GM12878 (cell line): ENCODE measurements at regions not wholly inside any gene's neighbourhood (a gene's known extent, or its start where the extent isn't known, plus 50 kb on each side); places are given as distances from the start of the nearest gene placed in this dataset.

ENCODE experiments used
- ATAC-seq: fragments of 200-7000 bp; cut with Tn5 transposase; 3 replicates; pipeline ENCODE4 v1.9.1; 2020; ENCODE audit warnings: mild to moderate bottlenecking, moderate library complexity
- BruUV-seq: library from RNA; stranded (reverse); fragments of 400-500 nt; replicated peaks from 2 replicates; lab custom pipeline; 2021; lab: Mats Ljungman, UMichigan
- CTCF ChIA-PET: fragments of 300-600 bp; sonication (Branson Sonifier 250); formaldehyde crosslinking; extraction: SDS; loops from one replicate; lab custom pipeline; 2021; ENCODE audit warnings: inconsistent platforms; lab: Yijun Ruan, JAX
- POLR2A ChIA-PET: fragments of 350-600 bp; formaldehyde crosslinking; extraction: SDS; loops from one replicate; lab custom pipeline; 2021; ENCODE audit warnings: inconsistent platforms; lab: Charles Lee
- RAD21 ChIA-PET: fragments of 300-600 bp; sonication (Branson Sonifier 250); formaldehyde crosslinking; loops from one replicate; lab custom pipeline; 2023; ENCODE audit warnings: antibody characterized with exemption; ENCODE audit not compliant: unreplicated experiment; lab: Charles Lee
- SMC1A ChIA-PET: fragments of 300-600 bp; sonication (Branson Sonifier 250); formaldehyde crosslinking; loops from one replicate; lab custom pipeline; 2023; ENCODE audit not compliant: unreplicated experiment, uncharacterized antibody; lab: Charles Lee
- DNase-seq: peaks from one replicate; pipeline ENCODE4 v3.0.0-alpha.2; 2011; ENCODE audit warnings: low read depth, low spot score
- FAIRE-seq: peaks from 3 replicates; lab custom pipeline; 2011; peaks lifted over from hg19 to GRCh38; lab: Jason Lieb, UNC
- H2AFZ ChIP-seq: 2 replicates; pipeline ENCODE4 v1.6.0; 2011; ENCODE audit warnings: low read depth, low read length, control low read depth; ENCODE audit not compliant: control insufficient read depth
- H3K27ac ChIP-seq: 2 replicates; pipeline ENCODE4 v1.5.1; 2011; ENCODE audit warnings: control low read depth; ENCODE audit not compliant: control insufficient read depth, insufficient read depth
- H3K27me3 ChIP-seq, 2 experiments: replicated peaks in 1 of 2; 2 replicates each; pipeline versions ENCODE4 v1.6.0 to v1.6.1; 2011; ENCODE audit warnings: low read length in 1 of 2; ENCODE audit not compliant: control insufficient read depth in 2 of 2, insufficient read depth in 2 of 2
- H3K36me3 ChIP-seq, 2 experiments: 2 replicates each; pipeline ENCODE4 v1.5.1; 2011; ENCODE audit warnings: low read length in 1 of 2; ENCODE audit not compliant: control insufficient read depth in 2 of 2, insufficient read depth in 2 of 2
- H3K4me1 ChIP-seq: 2 replicates; pipeline ENCODE4 v1.6.1; 2011; ENCODE audit warnings: mild to moderate bottlenecking, low read length, moderate library complexity, mixed read lengths; ENCODE audit not compliant: control insufficient read depth, insufficient read depth
- H3K4me2 ChIP-seq: 2 replicates; pipeline ENCODE4 v1.6.0; 2011; ENCODE audit warnings: control low read depth; ENCODE audit not compliant: control insufficient read depth, insufficient read depth
- H3K4me3 ChIP-seq: fragments of 200-600 bp; sonication (generic); 2 replicates; pipeline ENCODE4 v1.5.1; 2016
- H3K79me2 ChIP-seq: 2 replicates; pipeline ENCODE4 v1.6.0; 2011; ENCODE audit warnings: low read length; ENCODE audit not compliant: control insufficient read depth, insufficient read depth
- H3K9ac ChIP-seq: 2 replicates; pipeline ENCODE4 v1.8.0; 2011; ENCODE audit warnings: low read length, control low read depth, mixed read lengths; ENCODE audit not compliant: control insufficient read depth, insufficient read depth
- H3K9me3 ChIP-seq: replicated peaks from 3 replicates; pipeline ENCODE4 v1.5.1; 2011; ENCODE audit warnings: mild to moderate bottlenecking, low read length; ENCODE audit not compliant: control insufficient read depth, insufficient read depth
- H4K20me1 ChIP-seq: 2 replicates; pipeline ENCODE4 v1.6.0; 2011; ENCODE audit not compliant: control insufficient read depth, insufficient read depth
- CHD4 ChIP-seq: fragments of 200-600 bp; sonication (generic); IDR thresholded peaks from 2 replicates; pipeline ENCODE4 v1.6.1; 2016; ENCODE audit warnings: mild to moderate bottlenecking
- JUND ChIP-seq: IDR thresholded peaks from 2 replicates; pipeline ENCODE4 v1.6.1; 2012; ENCODE audit warnings: low read depth, mild to moderate bottlenecking, low read length, improper control_type of control experiment, moderate library complexity
- MTA3 ChIP-seq: IDR thresholded peaks from 2 replicates; pipeline ENCODE4 v1.6.1; 2012; ENCODE audit warnings: low read length, inconsistent platforms, borderline replicate concordance
- PAX8 ChIP-seq: fragments of 450-650 bp; IDR thresholded peaks from 2 replicates; pipeline ENCODE4 v1.6.1; 2017; ENCODE audit warnings: mild to moderate bottlenecking, moderate library complexity
- RELA ChIP-seq: fragments of 450-650 bp; IDR thresholded peaks from 2 replicates; pipeline ENCODE4 v1.8.0; 2014; ENCODE audit warnings: borderline replicate concordance; ENCODE audit not compliant: partially characterized antibody
- SREBF2 ChIP-seq: IDR thresholded peaks from 2 replicates; pipeline ENCODE4 v1.6.1; 2012; ENCODE audit warnings: mild to moderate bottlenecking, low read length
- SUPT20H ChIP-seq: IDR thresholded peaks from 2 replicates; pipeline ENCODE4 v1.6.1; 2011; ENCODE audit warnings: low read depth, mild to moderate bottlenecking, low read length, moderate library complexity, borderline replicate concordance; ENCODE audit not compliant: control insufficient read depth
- TCF12 ChIP-seq: IDR thresholded peaks from 2 replicates; pipeline ENCODE4 v1.6.1; 2011; ENCODE audit warnings: low read depth, mild to moderate bottlenecking, low read length
- ZNF384 ChIP-seq: IDR thresholded peaks from 2 replicates; pipeline ENCODE4 v1.6.1; 2012; ENCODE audit warnings: low read depth, mild to moderate bottlenecking, low read length, improper control_type of control experiment, borderline replicate concordance
- WGBS: methylation state at CpG from one replicate; pipeline ENCODE4 v1.1.6; 2016; ENCODE audit warnings: low lambda C conversion rate; ENCODE audit not compliant: insufficient replicate concordance, insufficient coverage; ENCODE audit errors: missing lambda C conversion rate; 5-methylcytosine and 5-hydroxymethylcytosine counted together
- in situ Hi-C: fragments of 300-500 bp; cut with MboI; formaldehyde crosslinking; loops from 9 replicates; pipeline ENCODE4 v1.14.3; 2018; ENCODE audit warnings: mixed read lengths
- intact Hi-C: fragments of 100-400 bp; cut with micrococcal nuclease; formaldehyde crosslinking; loops from one replicate; pipeline ENCODE4 v1.14.2; 2022; ENCODE audit not compliant: unreplicated experiment
- TF ChIP-seq, protein P1 (sequence below): fragments of 450-650 bp; IDR thresholded peaks from 2 replicates; pipeline ENCODE4 v1.6.1; 2017; ENCODE audit warnings: mild to moderate bottlenecking, moderate library complexity
- TF ChIP-seq, protein P2 (sequence below): fragments of 450-650 bp; IDR thresholded peaks from 2 replicates; pipeline ENCODE4 v1.6.1; 2016; ENCODE audit warnings: mild to moderate bottlenecking, moderate library complexity, borderline replicate concordance
- TF ChIP-seq, protein P3 (sequence below): IDR thresholded peaks from 2 replicates; pipeline ENCODE4 v1.6.1; 2011; ENCODE audit warnings: borderline replicate concordance, low read depth, mild to moderate bottlenecking, moderate library complexity, low read length; ENCODE audit not compliant: insufficient read depth, poor library complexity, severe bottlenecking
- TF ChIP-seq, protein P4 (sequence below): fragments of 450-650 bp; IDR thresholded peaks from 2 replicates; pipeline ENCODE4 v1.6.1; 2017; ENCODE audit warnings: mild to moderate bottlenecking, low read depth, inconsistent platforms; ENCODE audit not compliant: poor library complexity, severe bottlenecking

DNA sequence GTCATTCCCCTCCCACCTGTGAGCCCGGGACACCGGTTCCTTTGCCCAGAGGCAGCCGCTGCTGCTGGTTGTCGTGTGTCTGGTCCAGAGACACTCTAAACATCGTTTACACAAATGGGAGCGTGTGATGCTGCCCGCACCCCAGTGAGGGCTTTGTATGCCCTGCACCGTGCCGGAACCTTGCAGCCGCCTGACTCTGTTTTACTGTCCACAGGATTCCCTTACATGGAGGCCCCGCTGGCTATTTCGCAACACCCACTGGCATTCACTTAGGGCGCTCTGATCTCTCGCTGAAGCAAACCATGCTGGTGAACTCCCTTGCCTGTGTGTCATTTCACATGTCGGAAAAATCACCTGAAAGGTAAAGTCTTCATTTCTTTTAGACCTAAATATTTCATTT, 100.8 kb upstream of the SLC6A6 start:
- H3K27me3 ChIP-seq: peaks cover 0 to 3% of the 10 kb centered on the region in 2 experiments; a peak in 3 of 4 replicates
- no peak overlapping the region for H3K27ac ChIP-seq
- peaks cover 26% of the 10 kb centered on the region for H3K4me1 ChIP-seq
- no peak overlapping the region for H2AFZ ChIP-seq
- no peaks in the 10 kb centered on the region for H4K20me1 ChIP-seq
- H3K36me3 ChIP-seq: no peaks in the 10 kb centered on the region
- DNase-seq (no peak), FAIRE-seq (no peak), ATAC-seq (no peak)
- ChIA-PET CTCF (no interaction called here), RAD21 (no interaction called here), POLR2A (no interaction called here), SMC1A (no interaction called here)
- in situ Hi-C loops: no loop called here
- H3K4me2 ChIP-seq: no peak overlapping the region
- no peaks in the 10 kb centered on the region for H3K9me3 ChIP-seq
- BruUV-seq: no TSS peak
- H3K9ac ChIP-seq: no peak overlapping the region
- 63% methylated on average over 15 of the region's 15 CpGs for WGBS
- intact Hi-C loops: no loop called here
- no peak overlapping the region for H3K4me3 ChIP-seq
- no peaks in the 10 kb centered on the region for H3K79me2 ChIP-seq
- TF ChIP-seq, protein P1, sequence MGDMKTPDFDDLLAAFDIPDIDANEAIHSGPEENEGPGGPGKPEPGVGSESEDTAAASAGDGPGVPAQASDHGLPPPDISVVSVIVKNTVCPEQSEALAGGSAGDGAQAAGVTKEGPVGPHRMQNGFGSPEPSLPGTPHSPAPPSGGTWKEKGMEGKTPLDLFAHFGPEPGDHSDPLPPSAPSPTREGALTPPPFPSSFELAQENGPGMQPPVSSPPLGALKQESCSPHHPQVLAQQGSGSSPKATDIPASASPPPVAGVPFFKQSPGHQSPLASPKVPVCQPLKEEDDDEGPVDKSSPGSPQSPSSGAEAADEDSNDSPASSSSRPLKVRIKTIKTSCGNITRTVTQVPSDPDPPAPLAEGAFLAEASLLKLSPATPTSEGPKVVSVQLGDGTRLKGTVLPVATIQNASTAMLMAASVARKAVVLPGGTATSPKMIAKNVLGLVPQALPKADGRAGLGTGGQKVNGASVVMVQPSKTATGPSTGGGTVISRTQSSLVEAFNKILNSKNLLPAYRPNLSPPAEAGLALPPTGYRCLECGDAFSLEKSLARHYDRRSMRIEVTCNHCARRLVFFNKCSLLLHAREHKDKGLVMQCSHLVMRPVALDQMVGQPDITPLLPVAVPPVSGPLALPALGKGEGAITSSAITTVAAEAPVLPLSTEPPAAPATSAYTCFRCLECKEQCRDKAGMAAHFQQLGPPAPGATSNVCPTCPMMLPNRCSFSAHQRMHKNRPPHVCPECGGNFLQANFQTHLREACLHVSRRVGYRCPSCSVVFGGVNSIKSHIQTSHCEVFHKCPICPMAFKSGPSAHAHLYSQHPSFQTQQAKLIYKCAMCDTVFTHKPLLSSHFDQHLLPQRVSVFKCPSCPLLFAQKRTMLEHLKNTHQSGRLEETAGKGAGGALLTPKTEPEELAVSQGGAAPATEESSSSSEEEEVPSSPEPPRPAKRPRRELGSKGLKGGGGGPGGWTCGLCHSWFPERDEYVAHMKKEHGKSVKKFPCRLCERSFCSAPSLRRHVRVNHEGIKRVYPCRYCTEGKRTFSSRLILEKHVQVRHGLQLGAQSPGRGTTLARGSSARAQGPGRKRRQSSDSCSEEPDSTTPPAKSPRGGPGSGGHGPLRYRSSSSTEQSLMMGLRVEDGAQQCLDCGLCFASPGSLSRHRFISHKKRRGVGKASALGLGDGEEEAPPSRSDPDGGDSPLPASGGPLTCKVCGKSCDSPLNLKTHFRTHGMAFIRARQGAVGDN: no peak
- TF ChIP-seq CHD4 (no peak), ZNF384 (no peak), PAX8 (no peak), TCF12 (no peak), SREBF2 (no peak), SUPT20H (no peak), RELA (no peak), MTA3 (no peak), JUND (no peak)
- TF ChIP-seq, protein P2, sequence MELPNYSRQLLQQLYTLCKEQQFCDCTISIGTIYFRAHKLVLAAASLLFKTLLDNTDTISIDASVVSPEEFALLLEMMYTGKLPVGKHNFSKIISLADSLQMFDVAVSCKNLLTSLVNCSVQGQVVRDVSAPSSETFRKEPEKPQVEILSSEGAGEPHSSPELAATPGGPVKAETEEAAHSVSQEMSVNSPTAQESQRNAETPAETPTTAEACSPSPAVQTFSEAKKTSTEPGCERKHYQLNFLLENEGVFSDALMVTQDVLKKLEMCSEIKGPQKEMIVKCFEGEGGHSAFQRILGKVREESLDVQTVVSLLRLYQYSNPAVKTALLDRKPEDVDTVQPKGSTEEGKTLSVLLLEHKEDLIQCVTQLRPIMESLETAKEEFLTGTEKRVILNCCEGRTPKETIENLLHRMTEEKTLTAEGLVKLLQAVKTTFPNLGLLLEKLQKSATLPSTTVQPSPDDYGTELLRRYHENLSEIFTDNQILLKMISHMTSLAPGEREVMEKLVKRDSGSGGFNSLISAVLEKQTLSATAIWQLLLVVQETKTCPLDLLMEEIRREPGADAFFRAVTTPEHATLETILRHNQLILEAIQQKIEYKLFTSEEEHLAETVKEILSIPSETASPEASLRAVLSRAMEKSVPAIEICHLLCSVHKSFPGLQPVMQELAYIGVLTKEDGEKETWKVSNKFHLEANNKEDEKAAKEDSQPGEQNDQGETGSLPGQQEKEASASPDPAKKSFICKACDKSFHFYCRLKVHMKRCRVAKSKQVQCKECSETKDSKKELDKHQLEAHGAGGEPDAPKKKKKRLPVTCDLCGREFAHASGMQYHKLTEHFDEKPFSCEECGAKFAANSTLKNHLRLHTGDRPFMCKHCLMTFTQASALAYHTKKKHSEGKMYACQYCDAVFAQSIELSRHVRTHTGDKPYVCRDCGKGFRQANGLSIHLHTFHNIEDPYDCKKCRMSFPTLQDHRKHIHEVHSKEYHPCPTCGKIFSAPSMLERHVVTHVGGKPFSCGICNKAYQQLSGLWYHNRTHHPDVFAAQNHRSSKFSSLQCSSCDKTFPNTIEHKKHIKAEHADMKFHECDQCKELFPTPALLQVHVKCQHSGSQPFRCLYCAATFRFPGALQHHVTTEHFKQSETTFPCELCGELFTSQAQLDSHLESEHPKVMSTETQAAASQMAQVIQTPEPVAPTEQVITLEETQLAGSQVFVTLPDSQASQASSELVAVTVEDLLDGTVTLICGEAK: no peak
- TF ChIP-seq, protein P3, sequence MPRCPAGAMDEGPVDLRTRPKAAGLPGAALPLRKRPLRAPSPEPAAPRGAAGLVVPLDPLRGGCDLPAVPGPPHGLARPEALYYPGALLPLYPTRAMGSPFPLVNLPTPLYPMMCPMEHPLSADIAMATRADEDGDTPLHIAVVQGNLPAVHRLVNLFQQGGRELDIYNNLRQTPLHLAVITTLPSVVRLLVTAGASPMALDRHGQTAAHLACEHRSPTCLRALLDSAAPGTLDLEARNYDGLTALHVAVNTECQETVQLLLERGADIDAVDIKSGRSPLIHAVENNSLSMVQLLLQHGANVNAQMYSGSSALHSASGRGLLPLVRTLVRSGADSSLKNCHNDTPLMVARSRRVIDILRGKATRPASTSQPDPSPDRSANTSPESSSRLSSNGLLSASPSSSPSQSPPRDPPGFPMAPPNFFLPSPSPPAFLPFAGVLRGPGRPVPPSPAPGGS: no peak
- TF ChIP-seq, protein P4, sequence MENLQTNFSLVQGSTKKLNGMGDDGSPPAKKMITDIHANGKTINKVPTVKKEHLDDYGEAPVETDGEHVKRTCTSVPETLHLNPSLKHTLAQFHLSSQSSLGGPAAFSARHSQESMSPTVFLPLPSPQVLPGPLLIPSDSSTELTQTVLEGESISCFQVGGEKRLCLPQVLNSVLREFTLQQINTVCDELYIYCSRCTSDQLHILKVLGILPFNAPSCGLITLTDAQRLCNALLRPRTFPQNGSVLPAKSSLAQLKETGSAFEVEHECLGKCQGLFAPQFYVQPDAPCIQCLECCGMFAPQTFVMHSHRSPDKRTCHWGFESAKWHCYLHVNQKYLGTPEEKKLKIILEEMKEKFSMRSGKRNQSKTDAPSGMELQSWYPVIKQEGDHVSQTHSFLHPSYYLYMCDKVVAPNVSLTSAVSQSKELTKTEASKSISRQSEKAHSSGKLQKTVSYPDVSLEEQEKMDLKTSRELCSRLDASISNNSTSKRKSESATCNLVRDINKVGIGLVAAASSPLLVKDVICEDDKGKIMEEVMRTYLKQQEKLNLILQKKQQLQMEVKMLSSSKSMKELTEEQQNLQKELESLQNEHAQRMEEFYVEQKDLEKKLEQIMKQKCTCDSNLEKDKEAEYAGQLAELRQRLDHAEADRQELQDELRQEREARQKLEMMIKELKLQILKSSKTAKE: no peak
